ENCODE measurements at regions not wholly inside any gene's neighbourhood (a gene's known extent, or its start where the extent isn't known, plus 50 kb on each side); places are given as distances from the start of the nearest gene placed in this dataset.

DNA sequence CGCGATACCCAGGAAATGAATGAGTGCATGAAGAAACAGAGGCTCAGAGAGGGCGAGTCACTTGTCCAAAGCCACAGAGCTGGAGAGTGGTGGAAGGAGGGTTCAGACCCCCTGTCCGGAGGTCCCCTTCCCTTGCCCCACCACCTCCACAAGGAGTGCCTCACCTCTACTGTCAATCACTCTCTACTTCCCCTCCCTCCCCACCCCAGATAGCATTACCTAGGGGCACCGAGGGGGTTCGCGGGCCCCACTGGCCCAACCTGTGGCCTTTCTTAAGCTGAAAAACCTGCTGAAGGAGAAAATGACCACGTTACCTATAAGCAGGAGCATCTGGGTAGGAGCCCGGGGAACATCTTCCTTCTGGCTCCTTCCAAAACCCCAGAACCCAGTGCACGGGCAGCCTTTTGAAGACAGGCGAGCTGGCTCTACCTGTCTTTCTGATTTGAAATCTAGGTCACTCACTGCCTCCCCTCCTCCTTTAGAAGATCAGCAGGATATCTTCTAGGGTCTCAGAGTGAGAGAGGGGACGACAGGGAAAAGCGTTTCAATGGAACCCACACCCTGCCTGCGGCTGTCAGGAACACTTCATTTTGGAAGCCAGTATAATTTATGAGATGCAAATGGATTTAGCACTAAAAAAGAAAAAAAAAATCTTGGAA, 89.9 kb upstream of the MEF2A start:
- TF ChIP-seq POLR2A (IDR thresholded peaks at IDR 0.05) = no peak
- TF ChIP-seq, protein P1, sequence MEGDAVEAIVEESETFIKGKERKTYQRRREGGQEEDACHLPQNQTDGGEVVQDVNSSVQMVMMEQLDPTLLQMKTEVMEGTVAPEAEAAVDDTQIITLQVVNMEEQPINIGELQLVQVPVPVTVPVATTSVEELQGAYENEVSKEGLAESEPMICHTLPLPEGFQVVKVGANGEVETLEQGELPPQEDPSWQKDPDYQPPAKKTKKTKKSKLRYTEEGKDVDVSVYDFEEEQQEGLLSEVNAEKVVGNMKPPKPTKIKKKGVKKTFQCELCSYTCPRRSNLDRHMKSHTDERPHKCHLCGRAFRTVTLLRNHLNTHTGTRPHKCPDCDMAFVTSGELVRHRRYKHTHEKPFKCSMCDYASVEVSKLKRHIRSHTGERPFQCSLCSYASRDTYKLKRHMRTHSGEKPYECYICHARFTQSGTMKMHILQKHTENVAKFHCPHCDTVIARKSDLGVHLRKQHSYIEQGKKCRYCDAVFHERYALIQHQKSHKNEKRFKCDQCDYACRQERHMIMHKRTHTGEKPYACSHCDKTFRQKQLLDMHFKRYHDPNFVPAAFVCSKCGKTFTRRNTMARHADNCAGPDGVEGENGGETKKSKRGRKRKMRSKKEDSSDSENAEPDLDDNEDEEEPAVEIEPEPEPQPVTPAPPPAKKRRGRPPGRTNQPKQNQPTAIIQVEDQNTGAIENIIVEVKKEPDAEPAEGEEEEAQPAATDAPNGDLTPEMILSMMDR (IDR thresholded peaks at IDR 0.05) = no peak
